Activated CD8-positive, alpha-beta memory T cell treated with anti-CD3 and anti-CD28 coated beads, Interleukin-2, amount 50 U/mL, for 4 hours (primary cell): ENCODE measurements at regions not wholly inside any gene's neighbourhood (a gene's known extent, or its start where the extent isn't known, plus 50 kb on each side); places are given as distances from the start of the nearest gene placed in this dataset.

Experiments
- DNase-seq: peaks from one replicate; pipeline ENCODE4 v3.0.0-alpha.2; 2020

DNA sequence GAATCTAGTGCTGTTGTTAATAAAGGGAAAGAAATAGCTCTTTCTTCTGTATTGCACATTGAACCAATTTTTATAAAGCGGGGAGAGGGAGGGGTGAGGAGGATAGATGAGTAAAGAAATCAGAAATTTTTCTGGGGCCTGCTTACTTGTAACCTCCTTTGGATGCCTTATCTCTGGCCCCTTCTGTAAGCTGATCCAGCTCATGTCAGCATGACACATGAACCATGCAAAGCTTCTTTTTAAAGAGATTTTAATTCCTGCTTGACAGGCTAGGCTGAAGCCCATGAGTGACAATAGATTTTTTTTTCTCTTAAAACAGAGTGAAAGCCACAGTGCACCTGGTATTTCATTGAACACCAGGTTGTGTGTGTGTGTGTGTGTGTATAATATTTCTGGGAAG is 325.3 kb downstream of the PRL start:
- DNase-seq = no peak

DNA sequence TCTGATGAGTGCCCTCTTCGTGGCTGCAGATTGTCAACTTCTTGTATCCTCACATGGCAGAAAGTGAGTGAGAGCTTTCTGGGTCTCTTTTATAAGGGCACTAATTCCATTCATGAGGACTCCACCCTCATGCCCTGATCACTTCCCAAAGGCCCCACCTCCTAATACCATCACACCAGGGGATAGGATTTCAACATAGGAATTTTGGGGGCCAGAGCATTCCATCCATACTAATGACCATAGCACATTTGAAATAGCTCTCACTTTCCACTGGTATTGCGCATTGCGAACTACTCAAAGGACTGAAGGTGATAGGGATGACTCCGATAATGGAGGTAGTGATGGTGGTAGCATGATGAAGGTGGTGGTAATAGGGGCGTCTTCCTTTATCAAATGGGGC is 324.3 kb downstream of the PRL start:
- DNase-seq = no peak

DNA sequence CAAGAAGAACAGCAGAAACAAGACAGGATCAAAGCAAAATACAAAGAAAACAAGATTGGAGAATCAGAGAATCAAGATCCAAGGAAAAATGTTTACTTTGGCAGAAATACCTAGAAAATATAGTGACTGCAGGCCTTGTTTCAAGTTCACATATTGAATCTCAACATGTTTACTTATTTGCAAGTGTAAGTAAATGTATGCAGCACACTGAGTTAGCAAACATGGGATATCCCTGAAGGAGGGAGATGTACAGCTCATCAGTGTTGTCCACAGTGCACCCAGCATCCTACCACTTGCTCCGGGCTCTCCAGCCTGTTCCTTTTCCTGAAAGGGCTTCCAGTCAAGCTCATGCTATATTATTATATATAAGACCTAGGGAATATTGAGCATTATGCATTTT is 319.5 kb downstream of the PRL start:
- DNase-seq = no peak

DNA sequence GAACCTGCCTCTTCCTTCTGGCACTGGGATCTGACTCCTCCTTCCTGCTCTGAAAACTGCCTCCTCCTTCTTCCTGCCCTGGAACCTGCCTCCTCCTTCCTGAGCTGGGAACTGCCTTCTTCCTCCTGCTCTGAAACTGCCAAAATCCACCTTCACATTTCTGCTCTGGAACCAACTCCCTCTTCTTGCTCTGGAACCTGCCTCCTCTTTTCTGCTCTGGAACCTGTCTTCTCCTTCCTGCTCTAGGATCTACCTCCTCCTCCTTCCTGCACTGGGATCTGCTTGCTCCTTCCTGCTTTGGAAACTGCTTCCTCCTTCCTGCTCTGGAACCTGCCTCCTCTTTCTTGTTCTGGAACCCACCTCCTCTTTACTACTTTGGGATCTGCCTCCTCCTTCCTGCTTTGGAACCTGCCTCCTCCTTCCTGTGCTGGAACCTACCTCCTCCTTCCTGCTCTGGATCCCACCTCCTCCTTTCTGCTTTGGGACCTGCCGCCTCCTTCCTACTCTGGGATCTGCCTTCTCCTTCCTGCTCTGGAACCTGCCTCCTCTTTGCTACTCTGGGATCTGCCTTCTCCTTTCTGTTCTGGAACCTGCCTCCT is 315.5 kb downstream of the PRL start:
- no peak for DNase-seq

DNA sequence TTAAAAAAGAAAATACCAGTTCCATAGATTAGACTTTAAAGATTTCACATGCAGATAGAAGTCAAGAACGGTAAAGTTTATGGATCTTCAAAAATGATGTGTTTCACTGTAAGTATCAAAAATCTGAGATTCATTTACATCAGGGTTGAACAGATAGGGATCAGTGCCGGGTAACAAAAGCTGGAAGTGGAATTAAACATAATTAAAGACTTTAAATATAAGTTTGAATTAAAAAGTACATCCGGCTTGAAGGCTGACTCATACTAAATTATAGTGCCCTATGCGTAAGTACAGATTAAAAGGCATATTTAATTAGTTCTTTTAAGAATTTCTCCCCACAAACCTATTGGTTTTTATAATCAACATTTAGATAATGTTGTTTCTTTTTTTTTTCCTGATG is 312.7 kb downstream of the PRL start:
- no peak for DNase-seq

DNA sequence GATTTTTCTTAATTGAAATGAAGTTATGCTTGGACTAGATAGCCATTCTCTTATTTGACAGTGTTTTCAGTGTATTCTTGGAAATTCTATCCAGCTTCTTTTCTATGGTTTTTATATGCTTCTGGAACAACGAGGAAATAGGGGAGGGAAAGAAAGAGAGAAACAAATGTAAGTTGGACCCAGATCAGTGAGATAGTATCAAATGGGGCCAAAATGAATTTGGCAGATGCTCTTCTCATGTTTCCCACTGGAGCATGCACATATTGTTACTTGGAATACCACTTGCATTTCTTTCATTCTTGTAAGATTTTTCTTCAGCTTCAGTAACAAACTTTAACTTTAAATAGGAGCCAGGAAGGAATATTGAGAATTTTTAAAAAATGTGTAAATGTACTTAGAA is 312.3 kb downstream of the PRL start:
- no peak for DNase-seq

DNA sequence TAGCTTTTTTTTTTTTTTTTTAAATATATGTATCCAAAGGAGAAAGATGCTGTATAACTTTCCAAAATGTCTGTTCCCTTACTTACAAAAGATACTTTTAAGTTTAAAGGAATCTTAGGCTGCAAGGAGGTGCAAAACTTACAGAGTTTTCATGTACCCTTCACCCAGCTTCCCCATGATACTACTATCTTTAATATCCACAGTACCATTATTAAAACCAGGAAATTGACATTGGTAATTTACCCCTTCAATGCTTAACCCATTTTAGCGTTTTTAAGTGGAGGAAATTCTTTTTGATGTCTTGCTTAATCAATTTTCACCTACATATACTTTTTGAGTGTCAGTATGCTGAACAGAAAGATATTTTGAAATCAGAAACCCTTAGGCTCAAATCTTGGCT is 310.9 kb downstream of the PRL start:
- DNase-seq = no peak

DNA sequence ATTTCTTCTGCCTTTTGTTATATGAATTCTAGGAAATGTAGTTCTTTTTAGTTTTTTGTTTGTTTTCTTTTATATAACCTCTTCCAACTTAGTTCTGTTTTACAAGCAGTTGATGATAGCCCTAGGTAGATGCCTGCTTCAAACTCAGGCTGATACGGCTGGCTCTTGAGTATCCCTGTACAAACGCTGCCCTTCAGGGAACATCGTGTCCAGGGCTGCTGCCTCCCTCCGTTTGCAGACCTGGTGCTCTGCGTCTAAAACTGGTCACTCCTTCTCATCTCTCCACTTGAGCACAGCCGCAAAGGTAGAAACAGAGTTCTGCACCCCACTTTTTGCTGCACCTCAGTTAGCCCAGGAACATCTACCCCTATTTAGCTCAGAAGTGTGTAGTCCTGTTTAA is 310.1 kb downstream of the PRL start:
- DNase-seq = no peak

DNA sequence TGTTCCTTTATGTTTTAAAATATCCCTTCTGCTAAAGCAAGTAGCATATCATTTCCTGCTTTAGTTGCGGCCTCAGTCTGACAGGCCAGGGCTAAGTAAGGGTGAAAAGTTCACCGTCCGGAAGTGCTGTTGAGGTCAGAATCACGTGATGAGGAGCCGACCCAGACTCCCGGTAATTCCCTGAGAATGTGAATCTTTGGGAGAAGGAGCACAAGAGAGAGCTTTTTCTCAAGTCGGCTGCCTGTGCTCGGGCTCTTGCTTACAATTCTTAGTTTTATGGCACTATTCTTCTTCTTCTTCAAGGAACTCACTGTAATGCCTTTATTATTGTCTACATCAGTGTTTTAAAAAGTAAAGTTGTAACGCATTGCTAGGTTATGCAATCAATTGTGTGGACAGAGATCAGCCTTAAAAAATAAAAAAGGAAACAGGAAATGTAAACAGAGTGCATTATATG is 309.3 kb downstream of the PRL start:
- no peak for DNase-seq

DNA sequence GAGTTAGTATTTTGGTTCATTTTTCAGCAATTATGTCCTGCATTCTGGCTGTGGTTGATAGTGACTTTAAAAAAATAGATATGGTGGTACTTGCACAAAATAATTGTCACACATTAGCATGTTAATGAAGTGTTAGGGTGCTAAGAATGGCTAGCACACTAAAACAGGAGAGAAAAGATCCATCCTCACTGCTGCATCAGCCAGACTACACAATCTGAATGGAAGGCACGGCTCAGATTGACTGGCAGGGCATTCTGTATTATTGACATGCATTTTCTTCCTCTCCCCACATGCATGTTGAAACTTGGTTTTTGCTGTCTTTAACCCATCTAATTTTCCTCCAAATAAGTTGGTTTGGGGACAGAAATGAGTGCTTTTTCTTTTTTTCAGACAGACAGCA is 306.3 kb downstream of the PRL start:
- DNase-seq = no peak

DNA sequence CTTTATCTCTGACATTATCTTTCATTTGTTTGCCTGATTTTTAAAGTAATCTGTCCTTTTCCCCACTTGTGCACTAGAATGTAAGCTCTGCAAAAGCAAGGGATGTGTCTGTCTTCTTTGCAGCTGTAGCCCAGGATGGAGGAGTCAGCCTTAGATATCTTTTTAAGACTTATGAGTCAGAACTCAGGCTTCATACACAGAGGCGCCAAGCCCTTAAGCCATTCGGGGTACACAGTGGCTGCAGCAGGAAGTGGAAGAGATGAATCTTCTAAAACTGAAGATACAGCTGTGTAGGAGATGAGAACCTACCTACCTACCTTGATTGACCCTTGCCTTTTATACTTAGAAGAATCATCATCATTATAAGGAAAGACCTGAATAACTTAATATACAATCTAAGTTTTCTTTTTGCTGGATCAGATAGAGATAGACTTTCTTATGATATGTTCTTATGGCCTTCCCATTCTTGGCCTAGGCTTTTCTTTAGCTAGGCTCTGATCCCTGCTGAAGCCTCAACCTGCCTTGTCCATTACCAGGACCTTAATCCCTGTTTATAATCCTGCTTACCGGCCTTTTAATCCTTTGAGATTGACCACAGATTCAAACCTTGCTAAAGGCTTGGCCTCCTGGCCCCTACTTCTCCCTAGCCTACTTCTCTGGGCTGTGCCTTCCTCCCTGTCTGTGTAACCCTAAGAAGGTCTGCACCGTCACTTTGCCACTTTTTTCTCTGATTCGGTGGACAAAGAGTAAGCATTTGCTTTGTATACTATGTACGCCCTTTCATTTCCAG is 304.5 kb downstream of the PRL start:
- DNase-seq = no peak

DNA sequence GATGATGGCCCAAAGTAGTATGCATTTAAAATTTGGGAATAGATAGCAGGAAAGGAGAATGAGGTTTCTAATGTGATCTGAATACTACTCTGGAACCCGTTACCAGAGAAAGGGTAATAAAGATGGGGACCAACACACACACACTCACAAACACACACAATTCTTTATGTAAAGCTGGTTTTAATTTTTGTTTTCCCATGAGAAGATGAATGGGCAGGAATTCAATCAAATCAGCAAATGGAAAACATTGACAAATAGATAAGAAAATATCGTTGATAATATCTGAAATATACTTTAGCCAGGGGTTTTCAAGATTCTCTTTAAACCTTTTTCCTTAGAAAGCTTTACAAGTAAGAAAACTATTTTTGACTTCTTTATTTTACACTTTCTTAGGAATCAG is 303.0 kb downstream of the PRL start:
- DNase-seq = no peak

DNA sequence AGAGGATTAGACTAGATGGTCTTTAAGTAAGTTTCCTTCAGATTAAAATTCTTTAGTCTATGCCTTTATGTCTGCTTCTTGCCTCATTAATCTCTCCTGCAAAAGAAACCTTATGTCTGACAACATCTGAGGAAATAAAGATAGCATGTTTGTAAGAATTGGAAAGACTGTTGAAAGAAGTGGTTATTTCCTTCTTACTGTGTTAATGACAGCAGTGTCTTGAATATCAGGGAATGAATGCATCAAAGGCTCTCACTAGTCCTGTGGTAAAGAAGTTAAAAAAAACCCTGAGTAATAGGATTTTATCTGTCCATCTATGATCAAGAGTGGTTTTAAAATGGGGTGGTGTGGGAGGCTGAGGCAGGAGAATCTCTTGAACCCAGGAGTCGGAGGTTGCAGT is 302.0 kb downstream of the PRL start:
- no peak for DNase-seq

DNA sequence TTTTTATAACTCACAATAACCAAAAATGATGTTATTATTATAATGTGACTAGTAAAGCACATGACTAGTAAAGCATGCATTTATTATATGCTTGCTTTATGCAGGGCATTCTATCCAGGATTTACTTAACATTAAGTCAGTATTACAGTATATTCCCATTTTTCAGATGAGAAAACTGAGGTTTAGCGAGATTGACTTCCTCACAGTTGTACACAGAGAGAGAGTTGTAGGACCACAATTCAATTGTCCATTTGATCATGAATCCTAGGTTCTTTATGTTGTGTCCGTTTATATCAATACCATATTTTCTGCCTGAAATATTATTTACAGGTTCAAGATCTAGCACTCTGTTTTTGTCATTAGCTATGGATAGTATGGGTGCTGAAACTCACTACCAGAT is 301.5 kb downstream of the PRL start:
- no peak for DNase-seq

DNA sequence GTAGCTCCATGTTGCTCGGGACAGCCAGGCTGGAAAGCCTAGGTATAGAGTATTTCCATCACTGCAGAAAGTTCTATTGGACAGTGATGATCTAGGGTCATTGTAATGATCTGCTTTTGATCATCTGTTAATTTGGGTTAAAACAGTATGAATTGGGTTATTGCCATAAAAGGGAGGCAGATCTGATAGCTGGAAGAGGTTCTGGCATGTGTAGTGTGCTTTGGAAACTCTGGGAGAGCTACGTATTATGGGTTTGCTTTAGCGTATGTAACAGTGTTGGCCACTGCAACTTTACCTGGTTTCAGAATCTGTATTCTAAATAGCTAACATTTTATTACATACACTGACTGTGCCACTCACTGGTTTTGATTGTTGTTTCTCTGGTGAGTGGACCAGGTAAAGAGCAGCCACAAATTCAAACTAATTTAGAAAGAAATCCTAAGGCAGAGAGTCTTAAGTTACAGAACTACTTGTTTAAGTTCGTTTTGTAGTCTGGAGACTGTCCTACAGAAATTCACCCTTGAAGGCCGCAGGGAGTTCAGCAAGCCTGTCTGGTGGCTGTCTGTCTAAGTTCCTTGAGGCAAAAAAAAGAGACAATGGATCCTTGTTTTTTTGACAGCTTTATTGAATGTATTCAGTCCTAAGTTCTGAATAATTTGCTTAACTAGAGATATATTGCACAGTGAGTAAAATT is 300.3 kb downstream of the PRL start:
- no peak for DNase-seq

DNA sequence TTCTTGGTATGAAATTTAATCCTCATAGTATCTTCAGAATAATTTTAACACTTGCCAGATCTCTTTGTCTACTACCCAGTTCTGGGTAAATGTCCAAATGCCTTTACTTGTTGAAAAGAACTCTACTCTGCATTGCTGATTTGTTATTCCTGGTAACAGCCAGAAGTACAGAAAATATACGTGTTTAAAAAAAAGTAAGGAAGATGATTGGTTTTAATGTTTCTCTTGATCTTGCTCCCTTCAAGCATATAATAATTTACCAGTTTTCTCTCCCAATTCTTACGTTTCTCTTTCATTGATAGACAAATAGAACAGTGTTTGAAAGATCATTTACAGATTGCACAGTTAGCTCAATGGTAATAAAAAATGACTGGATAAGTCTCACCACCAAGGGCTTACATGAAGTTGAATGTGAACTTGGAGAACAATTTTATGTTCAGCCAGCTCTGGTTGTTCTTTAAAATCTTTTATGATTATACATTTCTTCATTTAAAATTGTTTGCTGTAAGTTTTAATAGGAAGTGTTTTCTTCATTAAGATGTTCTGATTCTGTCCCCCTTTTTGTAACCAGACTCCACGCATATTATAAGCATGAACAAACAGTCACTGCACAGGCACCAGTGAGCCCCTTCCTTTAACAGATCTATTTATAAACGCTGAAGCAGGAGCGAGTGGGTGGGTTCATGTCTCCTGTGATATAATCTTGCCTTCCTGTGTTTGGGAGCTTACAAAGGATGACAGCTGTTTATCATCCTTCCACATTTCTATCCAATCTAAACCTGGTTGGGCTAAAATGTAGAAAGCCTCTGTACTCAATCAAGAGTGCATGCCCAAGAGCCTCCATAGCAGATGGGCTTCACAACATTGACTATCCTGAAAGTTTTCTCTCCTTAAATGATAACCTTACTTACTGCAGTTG is 299.5 kb downstream of the PRL start:
- no peak for DNase-seq

DNA sequence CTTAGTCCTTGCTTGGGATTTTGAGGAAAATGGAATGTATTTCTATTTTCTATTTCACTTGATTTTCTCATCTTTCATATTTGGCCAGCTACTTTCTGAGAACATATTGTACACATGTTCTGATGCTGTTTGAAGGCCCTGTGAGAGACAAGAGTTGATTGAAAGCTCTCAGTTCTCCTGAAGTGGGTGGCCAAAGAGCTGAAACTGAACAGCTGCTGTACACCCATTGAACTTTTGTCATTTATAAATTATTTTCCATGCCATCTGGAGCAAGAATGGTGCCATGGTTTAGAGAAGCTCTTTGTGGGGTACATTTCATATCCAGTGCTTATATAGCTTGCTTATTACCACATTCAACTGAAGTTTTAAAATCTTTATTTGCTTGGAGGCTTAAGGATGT is 298.3 kb downstream of the PRL start:
- no peak for DNase-seq

DNA sequence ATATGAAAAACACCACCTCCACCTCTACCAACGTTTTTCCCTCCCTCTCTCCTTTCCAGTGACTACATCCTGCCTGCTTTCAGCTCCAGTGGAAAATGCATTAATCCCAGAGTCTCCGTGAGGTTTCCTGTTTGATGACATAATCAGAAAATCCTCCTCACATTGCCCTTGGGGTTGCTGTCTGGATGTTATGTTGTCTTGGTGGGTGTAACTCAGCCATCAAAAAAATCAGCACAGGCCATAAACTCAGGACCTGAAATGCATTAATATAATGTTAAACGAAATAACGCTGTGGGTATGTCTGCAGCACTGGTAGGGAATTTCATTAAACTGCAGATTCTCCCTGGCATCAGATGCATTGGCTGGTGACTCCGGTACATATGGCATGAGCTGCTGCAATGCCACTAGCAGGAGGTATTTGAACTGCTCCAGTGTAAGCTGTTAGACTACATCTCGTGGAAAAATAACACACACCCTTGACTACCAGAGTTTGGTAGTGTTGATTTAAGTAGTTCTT is 297.8 kb downstream of the PRL start:
- DNase-seq = no peak

DNA sequence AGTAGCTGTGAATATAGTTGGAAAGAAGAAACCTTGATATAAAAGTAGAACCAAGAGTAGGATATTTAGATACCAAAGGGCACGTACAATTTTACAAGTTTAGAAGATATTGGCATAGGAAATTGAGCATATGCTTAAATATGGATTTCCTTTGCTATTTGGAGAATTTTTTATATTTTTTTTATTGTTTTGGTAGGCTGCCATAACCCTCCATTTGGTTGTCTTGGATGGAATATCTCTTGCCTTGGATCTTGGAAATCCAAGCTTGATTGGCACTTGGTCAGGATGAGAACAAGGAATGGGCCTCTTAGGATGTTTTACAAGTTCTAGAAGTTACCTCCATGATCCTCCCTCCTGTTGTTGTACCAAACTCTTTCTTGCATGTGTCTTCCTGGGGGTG is 297.1 kb downstream of the PRL start:
- DNase-seq = no peak

DNA sequence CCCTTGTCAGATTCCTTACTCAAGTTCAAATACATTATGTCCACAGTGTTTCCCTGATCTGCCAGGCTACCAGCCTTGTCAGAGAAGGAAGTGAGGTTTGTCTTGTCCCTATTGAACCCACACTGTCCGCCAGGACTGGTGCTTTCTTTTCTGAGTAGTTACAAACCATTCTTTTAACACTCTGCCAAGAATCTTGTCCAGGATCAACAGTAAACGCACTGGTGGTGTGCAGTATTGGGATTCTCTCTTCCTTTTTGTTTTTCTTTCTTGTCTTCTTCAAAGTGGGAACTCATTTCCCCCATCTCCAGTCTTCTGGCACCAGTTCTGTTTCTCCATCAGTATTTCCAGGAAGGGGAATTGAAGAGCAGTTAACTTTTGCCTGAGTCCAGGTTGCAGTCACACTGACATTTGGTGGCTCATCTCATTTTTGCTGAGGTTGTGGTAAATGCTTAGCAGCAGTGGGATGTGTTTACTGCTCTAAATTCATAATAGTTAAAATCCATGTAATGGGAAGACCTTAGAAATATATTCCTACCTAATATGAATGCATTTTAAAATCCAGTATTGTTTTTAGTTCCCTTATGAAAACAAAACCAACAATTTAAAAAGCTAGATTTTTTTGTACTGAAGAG is 295.3 kb downstream of the PRL start:
- DNase-seq = no peak

DNA sequence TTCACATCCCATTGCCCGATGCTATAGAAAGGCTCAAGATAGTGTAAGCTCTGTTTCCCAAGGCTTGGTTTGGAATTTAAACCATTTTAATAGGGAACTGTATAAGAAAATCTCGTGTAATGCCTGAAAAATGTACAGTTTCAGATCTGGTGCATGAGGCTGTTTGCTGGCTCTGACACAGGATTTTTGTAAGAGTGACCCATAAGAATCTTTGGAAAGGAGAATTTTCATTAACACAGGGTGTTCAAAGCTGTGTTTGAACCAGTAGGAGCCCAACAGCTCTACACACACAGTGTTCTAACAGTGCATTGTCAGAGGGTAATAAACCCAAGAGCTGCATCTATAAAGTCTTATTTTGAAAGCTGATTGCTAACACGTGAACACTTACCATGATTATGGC is 293.5 kb downstream of the PRL start:
- DNase-seq = no peak

DNA sequence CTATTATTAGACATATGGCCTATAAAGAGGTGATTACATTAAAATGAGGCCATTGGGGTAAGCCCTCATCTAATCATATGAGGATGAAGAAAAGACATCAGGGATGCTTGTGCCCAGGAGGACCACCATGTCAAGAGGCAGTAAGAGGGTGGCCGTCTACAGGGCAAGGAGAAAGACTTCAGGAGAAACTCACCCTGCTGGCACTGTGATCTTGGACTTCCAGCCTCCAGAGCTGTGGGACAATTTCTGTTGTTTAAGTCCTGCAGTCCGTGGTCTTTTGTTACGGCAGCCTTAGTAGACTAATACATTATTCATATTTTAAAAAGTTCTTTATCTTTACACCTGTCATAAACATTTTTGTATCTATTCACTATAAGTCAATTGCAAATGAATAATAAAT is 290.0 kb downstream of the PRL start:
- no peak for DNase-seq

DNA sequence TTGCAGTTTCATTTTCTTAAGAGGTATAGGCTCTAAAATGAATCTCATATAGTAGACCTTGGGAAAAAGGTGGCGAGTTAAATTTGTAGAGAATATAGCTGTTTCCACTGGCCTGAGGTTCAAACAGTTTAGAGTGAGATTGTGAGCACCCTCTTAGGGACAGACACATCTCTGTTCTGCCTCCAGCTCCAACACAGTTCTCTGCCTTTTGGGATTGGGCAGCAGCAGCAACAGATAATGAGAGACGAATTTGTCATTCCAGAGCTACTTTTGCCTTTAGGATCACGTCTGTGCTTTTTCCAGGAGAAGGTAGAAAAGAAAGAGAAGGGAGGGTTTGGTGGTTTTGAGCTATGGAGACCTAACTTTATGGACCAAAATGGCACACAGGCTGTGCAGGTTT is 289.4 kb downstream of the PRL start:
- no peak for DNase-seq
